GM12891 (cell line): ENCODE measurements at regions not wholly inside any gene's neighbourhood (a gene's known extent, or its start where the extent isn't known, plus 50 kb on each side); places are given as distances from the start of the nearest gene placed in this dataset.

Experiments
- PAX5 ChIP-seq: IDR thresholded peaks from 2 replicates; pipeline ENCODE4 v1.6.1; 2011; ENCODE audit warnings: low read length, moderate library complexity, mild to moderate bottlenecking; ENCODE audit not compliant: insufficient read depth, severe bottlenecking
- POLR2A ChIP-seq: IDR thresholded peaks from 2 replicates; pipeline ENCODE4 v1.6.1; 2011; ENCODE audit warnings: low read depth, low read length, control low read depth
- POLR2AphosphoS5 ChIP-seq: IDR thresholded peaks from 2 replicates; pipeline ENCODE4 v1.6.1; 2011; ENCODE audit warnings: low read depth, low read length, control low read depth
- POU2F2 ChIP-seq: IDR thresholded peaks from 2 replicates; pipeline ENCODE4 v1.6.1; 2011; ENCODE audit warnings: low read depth, mild to moderate bottlenecking, control low read depth, low read length, moderate library complexity
- SPI1 ChIP-seq: IDR thresholded peaks from 2 replicates; pipeline ENCODE4 v1.6.1; 2011; ENCODE audit warnings: low read depth, low read length, control low read depth
- TAF1 ChIP-seq: IDR thresholded peaks from 2 replicates; pipeline ENCODE4 v1.6.1; 2011; ENCODE audit warnings: low read depth, low read length, control low read depth

DNA sequence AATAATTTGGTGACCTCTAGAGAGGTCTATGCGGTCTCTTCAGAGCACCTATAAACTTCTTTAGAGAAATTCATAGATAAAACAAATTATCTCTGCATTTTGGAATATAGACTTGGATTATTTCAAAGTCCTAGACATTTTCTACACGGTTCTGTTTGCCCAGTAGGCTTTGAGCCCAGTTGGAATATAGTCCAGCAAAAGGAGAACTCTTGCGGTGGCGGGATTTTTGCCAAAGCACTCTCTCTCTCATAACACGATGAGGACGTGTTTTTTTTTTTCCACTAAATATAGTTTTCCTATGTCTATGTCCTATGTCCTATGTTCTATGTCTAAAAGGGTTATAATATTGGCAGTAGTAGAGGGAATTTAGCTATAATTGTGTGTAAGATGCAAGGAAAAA is 164.9 kb upstream of the AGR3 start:
- TF ChIP-seq POLR2AphosphoS5 (no peak), POLR2A (no peak), SPI1 (no peak), TAF1 (no peak), POU2F2 (no peak), PAX5 (no peak)
